Left cardiac atrium (tissue), 4 donors: ENCODE measurements at regions not wholly inside any gene's neighbourhood (a gene's known extent, or its start where the extent isn't known, plus 50 kb on each side); places are given as distances from the start of the nearest gene placed in this dataset.
"Not testable (repeated sequence)": the region's sequence is repeated elsewhere in the genome, so short reads cannot be mapped to it uniquely, and the experiment has no call there.

Experiments used
- ATAC-seq, 2 donors: fragments of 200-7000 bp; cut with Tn5 transposase; one replicate each; pipeline ENCODE4 v1.9.1; 2020; ENCODE audit warnings: mild to moderate bottlenecking in 2 of 2, moderate library complexity in 2 of 2
- DNase-seq: peaks from one replicate; pipeline ENCODE4 v3.0.0-alpha.2; 2020
- intact Hi-C, 2 donors: fragments of 100-400 bp; cut with DNase I; formaldehyde crosslinking; loops; one replicate each; pipeline versions ENCODE4 v1.14.1 to v1.15.1; 2022 to 2023
- donor health status: DM: no; HTN: yes; CAD: no.
- donor health status: DM: no; HTN: yes; CAD: no; lungs with severe emphysema.
- donor health status: DM: yes; HTN: yes; CAD: no.
- donor health status: Dilated cardiomyopathy.

DNA sequence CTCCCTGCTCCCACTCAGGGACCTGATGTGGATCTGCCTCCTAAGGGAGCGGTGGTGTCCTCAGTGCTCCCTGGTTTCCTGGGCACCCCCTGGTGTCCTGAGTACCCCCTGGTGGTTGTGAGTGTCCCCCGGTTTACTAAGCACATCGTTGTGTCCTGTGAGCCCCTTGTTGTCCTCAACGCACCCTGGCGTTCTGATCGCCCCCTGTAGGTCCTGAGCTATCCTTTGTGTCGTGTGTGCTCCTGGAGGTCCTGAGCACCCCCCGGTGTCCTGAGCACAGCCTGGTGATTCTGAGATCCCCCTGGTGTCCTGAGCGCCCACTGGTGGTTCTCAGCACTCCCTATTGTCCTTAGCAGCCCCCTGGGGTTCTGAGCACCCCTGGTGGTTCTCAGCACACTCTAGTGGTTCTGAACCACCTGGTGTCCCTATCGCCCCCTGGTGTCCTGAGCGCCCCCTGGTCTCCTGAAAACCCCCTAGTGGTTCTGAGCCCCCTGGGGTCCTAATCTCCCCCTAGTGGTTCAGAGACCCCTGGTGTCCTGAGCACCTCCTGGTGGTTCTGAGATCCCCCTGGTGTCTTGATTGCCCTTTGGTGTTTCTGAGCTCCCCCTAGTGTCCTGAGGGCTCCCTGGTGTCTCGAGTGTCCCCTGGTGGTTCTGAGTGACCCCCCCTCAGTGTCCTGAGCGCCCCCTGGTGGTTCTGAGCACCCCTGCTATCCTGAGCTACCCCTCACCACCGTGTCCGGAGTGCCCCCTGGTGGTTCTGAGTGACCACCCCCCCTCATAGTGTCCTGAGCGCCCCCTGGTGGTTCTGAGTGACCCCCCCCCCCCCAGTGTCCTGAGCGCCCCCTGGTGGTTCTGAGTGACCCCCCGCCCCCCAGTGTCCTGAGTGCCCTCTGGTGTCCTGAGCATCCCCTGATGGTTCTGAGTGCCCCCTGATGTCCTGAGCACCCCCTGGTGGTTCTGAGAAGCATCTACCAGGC lies 615.1 kb downstream of the TMEM121 start:
- DNase-seq (no peak), ATAC-seq (no peak)
- intact Hi-C loops = no loop called here

GRCh38 chr14:106145731-106146130 lies 619.3 kb downstream of the TMEM121 start:
- not testable (repeated sequence) for ATAC-seq, DNase-seq

GRCh38 chr14:106153362-106153955 lies 627.1 kb downstream of the TMEM121 start:
- DNase-seq = peak; percentile 69
- ATAC-seq, intact Hi-C loops: not testable (repeated sequence)

More at GRCh38 chr14:106145731-106146130, 619.3 kb downstream of the TMEM121 start:
- intact Hi-C loops = not testable (repeated sequence)

- intact Hi-C loops = no loop called here
- no peak for ATAC-seq
- DNase-seq = no peak
Observed at GRCh38 chr14:106163316-106163715, 636.9 kb downstream of the TMEM121 start.

DNA sequence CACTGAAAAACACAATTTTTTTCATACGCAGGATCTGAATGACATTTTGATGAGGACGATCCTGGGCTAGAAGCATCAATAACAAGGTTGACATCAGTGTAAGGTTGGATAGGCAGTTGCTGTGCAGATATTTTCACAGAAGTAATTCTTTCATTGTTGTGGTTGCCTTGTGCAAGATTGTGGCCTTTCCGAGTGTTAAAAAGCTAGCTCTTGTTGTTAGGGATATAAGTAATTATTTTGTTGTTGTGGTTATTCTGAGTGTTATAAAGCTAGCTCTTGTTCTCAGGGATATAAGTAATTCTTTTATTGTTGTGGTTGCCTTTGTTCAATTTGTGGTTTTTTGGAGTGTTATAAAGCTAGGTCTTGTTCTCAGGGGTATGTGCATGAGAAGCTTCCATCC lies 637.4 kb downstream of the TMEM121 start:
- ATAC-seq, DNase-seq, intact Hi-C loops: not testable (repeated sequence)

- no peak for ATAC-seq
- intact Hi-C loops = no loop called here
- DNase-seq = no peak
Observed at GRCh38 chr14:106166232-106166631, 639.8 kb downstream of the TMEM121 start.

DNA sequence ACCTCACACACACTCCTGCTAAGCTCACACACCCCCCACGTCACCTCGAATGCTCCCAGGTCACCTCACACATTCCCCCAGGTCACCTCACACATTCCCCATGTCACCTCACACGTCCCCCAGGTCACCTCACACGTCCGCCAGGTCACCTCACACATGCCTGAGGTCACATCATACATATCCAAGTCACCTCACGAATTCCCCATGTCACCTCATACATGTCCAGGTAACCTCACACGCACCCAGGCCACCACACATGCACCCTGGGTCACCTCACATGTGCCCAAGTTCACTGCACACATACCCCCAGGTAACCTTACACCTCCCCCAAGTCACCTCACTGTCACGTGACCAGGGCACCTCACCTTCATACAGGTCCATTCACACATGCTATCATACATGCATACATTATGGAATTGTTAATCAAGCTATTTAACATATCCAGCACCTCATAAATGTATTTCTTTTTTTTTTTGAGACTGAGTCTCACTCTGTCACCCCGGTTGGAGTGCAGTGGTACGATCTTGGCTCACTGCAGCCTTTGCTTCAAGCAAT lies 640.3 kb downstream of the TMEM121 start:
- intact Hi-C loops = no loop called here

DNA sequence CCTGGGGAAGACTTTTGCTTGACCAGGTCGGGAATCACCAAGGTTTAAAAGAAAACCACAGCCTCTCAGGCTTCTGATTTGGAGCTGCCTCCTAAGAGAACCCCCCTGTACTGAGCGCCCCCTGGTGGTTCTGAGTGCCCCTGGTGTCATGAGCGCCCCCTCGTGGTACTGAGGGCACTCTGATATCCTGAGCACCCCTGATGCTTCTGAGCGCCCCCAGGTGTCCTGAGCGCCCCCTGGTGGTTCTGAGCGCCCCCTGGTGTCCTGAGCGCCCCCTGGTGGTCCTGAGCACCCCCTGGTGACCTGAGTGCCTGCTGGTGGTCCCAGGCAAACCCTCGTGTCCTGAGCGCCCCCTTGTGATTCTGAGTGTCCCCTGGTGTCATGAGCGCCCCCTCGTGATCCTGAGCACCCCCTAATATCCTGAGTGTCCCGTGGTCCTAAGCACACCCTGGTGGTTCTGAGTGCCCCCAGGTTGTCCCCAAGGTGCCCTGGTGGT lies 643.8 kb downstream of the TMEM121 start:
- ATAC-seq, intact Hi-C loops, DNase-seq: not testable (repeated sequence)

More for the DNA sequence above, 640.3 kb downstream of the TMEM121 start:
- ATAC-seq (no peak), DNase-seq (no peak)

DNA sequence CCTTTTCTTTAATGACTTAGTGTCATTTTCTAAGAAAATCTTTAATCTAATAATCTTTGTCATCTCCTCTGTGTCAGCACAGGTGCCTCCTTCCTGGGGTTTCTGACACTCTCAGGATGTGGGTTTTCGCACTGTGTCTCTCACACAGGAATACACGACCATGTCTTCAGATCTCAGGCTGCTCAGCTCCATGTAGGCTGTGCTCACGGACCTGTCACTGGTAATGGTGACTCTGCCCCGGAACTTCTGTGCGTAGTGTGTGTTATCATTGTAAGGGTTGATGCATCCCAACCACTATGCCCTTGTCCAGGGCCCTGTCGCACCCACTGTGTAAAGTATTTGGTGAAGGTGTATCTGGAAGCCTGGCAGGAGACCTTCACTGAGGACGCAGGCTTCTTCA lies 647.8 kb downstream of the TMEM121 start:
- intact Hi-C loops = no loop called here
- no peak for DNase-seq
- no peak for ATAC-seq

GRCh38 chr14:106177266-106178246 lies 651.2 kb downstream of the TMEM121 start:
- ATAC-seq, DNase-seq, intact Hi-C loops: not testable (repeated sequence)

DNA sequence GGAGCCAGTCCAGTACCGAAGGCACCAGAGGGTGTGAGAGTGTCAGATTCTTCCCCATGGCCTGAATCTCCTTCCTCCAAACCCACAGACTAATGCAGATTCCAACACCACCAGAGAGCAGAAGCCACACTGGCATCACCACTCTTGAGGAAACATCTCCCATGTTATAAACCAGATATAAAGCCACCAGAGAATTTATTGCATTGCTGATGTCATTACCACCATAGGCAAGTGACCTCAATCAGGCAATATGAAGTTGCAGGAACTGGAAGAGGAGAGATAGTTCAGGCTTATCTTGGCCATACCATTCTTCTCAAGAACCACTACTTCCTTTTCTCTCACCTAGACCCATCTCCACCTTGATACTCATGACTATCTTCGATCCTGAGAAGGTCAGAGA lies 653.4 kb downstream of the TMEM121 start:
- DNase-seq (no peak), ATAC-seq (no peak)
- intact Hi-C loops = no loop called here

DNA sequence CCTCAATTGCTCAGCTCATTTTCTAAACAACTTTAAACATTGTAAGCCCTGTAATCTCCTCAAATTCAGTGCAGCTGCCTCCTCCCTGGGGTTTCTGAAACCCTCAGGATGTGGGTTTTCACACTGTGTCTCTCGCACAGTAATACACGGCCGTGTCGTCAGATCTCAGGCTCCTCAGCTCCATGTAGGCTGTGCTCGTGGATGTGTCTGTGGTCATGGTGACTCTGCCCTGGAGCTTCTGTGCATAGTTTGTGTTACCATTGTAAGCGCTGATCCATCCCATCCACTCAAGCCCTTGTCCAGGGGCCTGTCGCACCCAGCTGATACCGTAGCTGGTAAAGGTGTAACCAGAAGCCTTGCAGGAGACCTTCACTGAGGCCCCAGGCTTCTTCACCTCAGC lies 658.4 kb downstream of the TMEM121 start:
- intact Hi-C loops, DNase-seq: not testable (repeated sequence)
- ATAC-seq = peak in 1 of 2 donors; percentile 47

- intact Hi-C loops, DNase-seq, ATAC-seq: not testable (repeated sequence)
Observed at GRCh38 chr14:106185174-106185836, 658.9 kb downstream of the TMEM121 start.

GRCh38 chr14:106185837-106186233 lies 659.5 kb downstream of the TMEM121 start:
- no peak for DNase-seq
- ATAC-seq = peak in 1 of 2 donors; percentile 30
- intact Hi-C loops = no loop called here

DNA sequence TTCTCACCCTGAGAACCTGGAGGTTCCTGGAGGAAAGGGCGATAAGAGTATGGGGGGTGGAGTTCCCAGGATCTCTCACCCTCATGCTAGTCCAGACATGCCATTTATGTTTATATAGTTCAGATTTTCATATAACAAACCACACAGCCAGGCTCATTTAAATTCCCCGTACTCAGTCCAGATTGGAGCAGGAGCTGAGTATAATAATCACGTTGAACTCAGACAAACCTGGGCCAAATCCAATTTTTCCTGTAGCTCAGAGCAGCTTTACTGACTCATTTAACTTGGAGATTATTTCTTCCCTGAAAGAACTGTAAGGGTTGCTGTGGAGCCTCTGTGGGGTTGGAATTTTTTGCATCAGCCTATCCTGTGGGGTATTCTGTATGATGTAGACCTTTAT lies 660.8 kb downstream of the TMEM121 start:
- intact Hi-C loops = no loop called here
- DNase-seq (no peak), ATAC-seq (peak in 1 of 2 donors; percentile 53)

DNA sequence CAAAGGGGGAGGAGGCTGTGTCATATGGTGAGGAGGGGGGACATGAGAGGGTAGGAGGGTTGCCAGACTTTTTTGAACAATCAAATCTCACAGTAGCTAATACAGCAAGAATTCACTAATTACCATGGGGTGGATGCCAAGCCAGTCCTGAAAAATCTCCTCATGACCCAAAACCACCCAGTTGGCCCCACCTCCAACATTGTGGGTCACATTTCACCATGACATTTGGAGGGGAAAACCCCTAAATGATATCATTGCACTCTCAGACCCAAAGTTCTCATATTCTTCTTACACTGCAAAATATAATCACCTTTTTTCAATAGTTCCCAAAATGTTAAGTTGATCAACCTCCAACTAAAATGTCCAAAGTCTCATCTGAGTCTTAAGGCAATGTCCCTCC lies 666.3 kb downstream of the TMEM121 start:
- ATAC-seq, intact Hi-C loops, DNase-seq: not testable (repeated sequence)

- ATAC-seq, DNase-seq, intact Hi-C loops: not testable (repeated sequence)
Observed at GRCh38 chr14:106196459-106196858, 670.1 kb downstream of the TMEM121 start.

DNA sequence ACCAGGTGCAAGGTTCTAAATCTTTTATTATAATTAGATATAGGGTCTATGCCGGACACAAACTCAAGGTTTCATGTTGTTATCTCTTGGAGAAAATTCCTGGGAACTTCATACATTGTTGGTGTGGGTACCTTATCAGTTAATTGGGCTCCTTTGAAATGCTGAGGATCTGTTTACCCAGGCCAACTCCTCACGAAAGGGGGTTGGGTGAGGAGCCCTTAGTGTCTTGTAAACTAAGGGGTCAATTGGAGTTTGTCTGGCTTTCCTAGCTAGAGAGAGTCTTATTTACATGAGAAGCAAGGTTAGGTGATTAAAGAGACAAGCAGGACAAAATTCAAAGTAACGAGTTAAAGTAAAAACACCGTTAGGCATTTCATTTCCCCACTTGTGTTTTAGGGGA lies 670.9 kb downstream of the TMEM121 start:
- intact Hi-C loops, ATAC-seq, DNase-seq: not testable (repeated sequence)
